ENCODE measurements at regions not wholly inside any gene's neighbourhood (a gene's known extent, or its start where the extent isn't known, plus 50 kb on each side); places are given as distances from the start of the nearest gene placed in this dataset.

DNA sequence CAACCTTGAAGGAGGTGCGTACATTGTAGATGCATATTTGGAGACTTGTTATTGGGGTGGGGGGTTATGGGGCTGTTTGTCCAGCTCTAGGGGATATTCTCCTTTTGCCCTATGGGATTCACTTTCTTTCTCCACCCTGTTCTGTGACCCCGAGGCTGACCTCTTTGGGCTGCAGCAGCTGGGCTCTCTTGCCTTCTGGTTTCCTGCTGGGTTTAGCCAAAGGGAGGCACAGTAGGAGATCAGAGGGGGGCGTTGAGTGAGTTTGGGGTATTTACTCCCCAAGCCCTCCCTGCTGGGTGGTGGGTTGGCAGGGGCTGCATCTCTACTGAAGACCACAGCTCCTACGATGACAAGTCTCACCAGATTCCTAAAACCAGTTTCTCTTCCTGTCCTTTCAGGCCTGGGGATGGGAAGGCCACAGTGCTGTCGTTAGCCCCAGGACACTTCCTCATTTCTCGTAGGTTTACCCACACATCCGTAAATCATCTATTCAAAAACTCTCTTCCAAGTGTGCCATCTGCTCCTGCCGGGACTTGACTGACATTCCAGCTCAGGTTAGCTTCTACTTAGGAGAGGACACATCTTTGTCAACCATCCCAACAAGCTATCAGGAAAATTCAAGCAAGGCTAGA is 127.1 kb downstream of the TMEM30B start:
- no peaks in the 10 kb centered on the region for H3K36me3 ChIP-seq
- peak overlapping the region; percentile 87 to 91 for H3K27ac ChIP-seq
- H3K9me3 ChIP-seq, result no peaks in the 10 kb centered on the region
- H3K27me3 ChIP-seq (replicated peaks; ENCODE audit: insufficient read depth), result no peaks in the 10 kb centered on the region
- TF ChIP-seq, protein P1, sequence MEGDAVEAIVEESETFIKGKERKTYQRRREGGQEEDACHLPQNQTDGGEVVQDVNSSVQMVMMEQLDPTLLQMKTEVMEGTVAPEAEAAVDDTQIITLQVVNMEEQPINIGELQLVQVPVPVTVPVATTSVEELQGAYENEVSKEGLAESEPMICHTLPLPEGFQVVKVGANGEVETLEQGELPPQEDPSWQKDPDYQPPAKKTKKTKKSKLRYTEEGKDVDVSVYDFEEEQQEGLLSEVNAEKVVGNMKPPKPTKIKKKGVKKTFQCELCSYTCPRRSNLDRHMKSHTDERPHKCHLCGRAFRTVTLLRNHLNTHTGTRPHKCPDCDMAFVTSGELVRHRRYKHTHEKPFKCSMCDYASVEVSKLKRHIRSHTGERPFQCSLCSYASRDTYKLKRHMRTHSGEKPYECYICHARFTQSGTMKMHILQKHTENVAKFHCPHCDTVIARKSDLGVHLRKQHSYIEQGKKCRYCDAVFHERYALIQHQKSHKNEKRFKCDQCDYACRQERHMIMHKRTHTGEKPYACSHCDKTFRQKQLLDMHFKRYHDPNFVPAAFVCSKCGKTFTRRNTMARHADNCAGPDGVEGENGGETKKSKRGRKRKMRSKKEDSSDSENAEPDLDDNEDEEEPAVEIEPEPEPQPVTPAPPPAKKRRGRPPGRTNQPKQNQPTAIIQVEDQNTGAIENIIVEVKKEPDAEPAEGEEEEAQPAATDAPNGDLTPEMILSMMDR (IDR thresholded peaks at IDR 0.05), result no peak
- no peak for DNase-seq (ENCODE audit: low spot score)
- H3K4me3 ChIP-seq, result no peak overlapping the region
- ATAC-seq (ENCODE audit: insufficient number of reproducible peaks, low FRiP score, low read depth), result no peak
- peaks cover 9 to 45% of the 10 kb centered on the region in 2 donors for H3K4me1 ChIP-seq (ENCODE audit: control insufficient read depth in 1 of 2, low read depth in 2 of 2)

DNA sequence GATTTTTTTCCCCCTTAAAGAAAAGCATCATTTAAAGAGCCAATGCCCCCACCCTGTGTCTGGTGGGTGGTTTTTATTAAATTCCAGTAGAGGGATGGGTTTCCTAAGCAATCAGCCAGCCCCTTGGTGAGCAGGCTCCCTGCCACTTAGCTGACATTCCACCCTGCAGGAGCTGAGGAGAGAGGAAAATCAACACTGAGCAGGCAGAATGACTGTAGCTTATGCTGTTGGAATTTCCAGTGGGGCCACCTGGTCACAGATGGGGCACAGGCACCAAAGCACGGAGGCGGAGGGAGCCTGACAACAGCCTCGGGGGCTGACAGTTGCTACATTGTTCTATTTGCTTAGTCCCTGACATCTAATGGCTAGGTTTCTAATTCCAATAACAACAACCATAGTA is 127.7 kb downstream of the TMEM30B start:
- no peak overlapping the region for H3K4me3 ChIP-seq
- ATAC-seq (ENCODE audit: insufficient number of reproducible peaks, low FRiP score, low read depth) (no peak), DNase-seq (ENCODE audit: low spot score) (no peak)
- H3K9me3 ChIP-seq, result no peaks in the 10 kb centered on the region
- peak overlapping the region; percentile 87 to 91 for H3K27ac ChIP-seq
- no peaks in the 10 kb centered on the region for H3K27me3 ChIP-seq (replicated peaks; ENCODE audit: insufficient read depth)
- no peaks in the 10 kb centered on the region for H3K36me3 ChIP-seq
- TF ChIP-seq, protein P1 (IDR thresholded peaks at IDR 0.05), result no peak
- peaks cover 9 to 51% of the 10 kb centered on the region in 2 donors for H3K4me1 ChIP-seq (ENCODE audit: control insufficient read depth in 1 of 2, low read depth in 2 of 2)

DNA sequence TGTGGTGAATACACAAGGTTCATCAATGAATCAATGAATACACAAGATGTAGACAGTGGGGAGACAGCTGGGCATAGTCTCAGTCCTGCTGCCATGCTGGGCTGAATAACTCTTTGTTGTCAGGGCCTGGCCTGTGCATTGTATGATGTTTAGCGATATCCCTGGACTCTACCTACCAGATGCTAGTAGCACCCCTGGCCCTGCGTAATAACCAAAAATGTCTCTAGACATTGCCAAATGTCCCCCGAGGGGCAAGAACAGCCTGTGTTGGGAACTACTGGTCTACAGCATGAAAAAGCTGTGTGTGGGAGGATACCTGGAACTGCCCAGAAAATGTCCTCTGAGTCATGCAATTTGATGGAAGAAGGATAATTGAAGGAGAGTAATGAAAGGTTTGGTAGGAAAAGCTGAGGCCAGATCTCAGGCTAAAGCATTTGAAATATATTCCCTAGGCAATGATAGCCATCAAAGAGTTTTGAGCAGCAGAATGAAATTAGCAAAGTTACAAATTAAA is 128.2 kb downstream of the TMEM30B start:
- ATAC-seq (ENCODE audit: insufficient number of reproducible peaks, low FRiP score, low read depth) (no peak), DNase-seq (ENCODE audit: low spot score) (no peak)
- TF ChIP-seq, protein P1 (IDR thresholded peaks at IDR 0.05), result no peak
- no peak overlapping the region for H3K4me3 ChIP-seq
- peaks cover 10 to 56% of the 10 kb centered on the region in 2 donors for H3K4me1 ChIP-seq (ENCODE audit: control insufficient read depth in 1 of 2, low read depth in 2 of 2)
- H3K9me3 ChIP-seq, result no peaks in the 10 kb centered on the region
- peak overlapping the region; percentile 87 to 91 for H3K27ac ChIP-seq
- no peaks in the 10 kb centered on the region for H3K27me3 ChIP-seq (replicated peaks; ENCODE audit: insufficient read depth)
- H3K36me3 ChIP-seq, result no peaks in the 10 kb centered on the region

DNA sequence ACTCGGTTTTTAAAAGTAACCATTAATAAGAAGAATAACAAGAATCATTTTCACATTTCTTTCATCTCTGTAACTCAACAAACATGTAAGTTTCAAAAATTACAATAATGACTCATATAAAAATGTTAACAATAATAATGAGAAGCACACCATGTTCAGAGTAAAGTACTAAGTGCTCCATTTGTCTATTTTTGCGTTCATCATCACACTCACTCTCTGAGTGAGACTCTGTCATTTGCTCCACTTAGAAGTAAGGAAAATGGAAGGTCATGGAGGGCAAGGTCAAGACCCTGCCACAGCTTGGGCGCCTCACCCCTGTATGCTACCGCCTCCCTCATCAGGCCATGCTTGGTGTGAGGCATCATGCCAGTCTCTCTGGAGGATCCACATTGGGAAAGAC is 129.9 kb downstream of the TMEM30B start:
- Histone ChIP-seq H3K27me3 (replicated peaks; ENCODE audit: insufficient read depth) (no peaks in the 10 kb centered on the region), H3K27ac (peak overlapping the region; percentile 87 to 91), H3K4me3 (no peak overlapping the region), H3K4me1 (ENCODE audit: control insufficient read depth in 1 of 2, low read depth in 2 of 2) (peaks cover 26 to 73% of the 10 kb centered on the region in 2 donors), H3K9me3 (no peaks in the 10 kb centered on the region), H3K36me3 (no peaks in the 10 kb centered on the region)
- DNase-seq (ENCODE audit: low spot score) (no peak), ATAC-seq (ENCODE audit: insufficient number of reproducible peaks, low FRiP score, low read depth) (peak; percentile 80)
- TF ChIP-seq, protein P1 (IDR thresholded peaks at IDR 0.05), result no peak

DNA sequence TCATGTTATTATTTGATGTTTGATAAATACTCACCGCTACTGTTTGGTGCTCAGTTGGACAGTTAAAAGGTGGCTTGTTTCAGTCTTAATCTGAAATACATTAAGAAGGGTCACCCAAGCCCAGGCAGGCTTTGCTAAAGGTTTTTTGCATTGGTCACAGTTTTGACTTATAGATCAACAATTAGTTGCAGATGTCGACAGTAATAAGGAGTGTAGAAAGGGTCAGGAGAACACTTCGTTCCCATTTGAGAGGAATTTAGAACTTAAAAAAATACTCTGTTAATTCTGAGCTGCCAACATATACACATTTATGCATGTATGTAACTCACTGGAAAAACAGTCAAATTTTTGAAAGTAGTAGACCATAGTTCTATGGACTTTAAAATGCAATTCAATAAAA is 130.3 kb downstream of the TMEM30B start:
- H3K4me3 ChIP-seq, result no peak overlapping the region
- DNase-seq (ENCODE audit: low spot score), result no peak
- H3K27ac ChIP-seq, result peak overlapping the region; percentile 87 to 91
- H3K4me1 ChIP-seq (ENCODE audit: control insufficient read depth in 1 of 2, low read depth in 2 of 2), result peaks cover 28 to 77% of the 10 kb centered on the region in 2 donors
- no peaks in the 10 kb centered on the region for H3K36me3 ChIP-seq
- no peaks in the 10 kb centered on the region for H3K27me3 ChIP-seq (replicated peaks; ENCODE audit: insufficient read depth)
- TF ChIP-seq, protein P1 (IDR thresholded peaks at IDR 0.05), result no peak
- no peak for ATAC-seq (ENCODE audit: insufficient number of reproducible peaks, low FRiP score, low read depth)
- H3K9me3 ChIP-seq, result no peaks in the 10 kb centered on the region

Data from thoracic aorta (tissue), 2 donors.